ENCODE measurements at regions not wholly inside any gene's neighbourhood (a gene's known extent, or its start where the extent isn't known, plus 50 kb on each side); places are given as distances from the start of the nearest gene placed in this dataset.
"Not testable (repeated sequence)": the region's sequence is repeated elsewhere in the genome, so short reads cannot be mapped to it uniquely, and the experiment has no call there.

- DNase-seq = no peak
Observed at GRCh38 chr3:176412771-176413170, 784.5 kb downstream of the TBL1XR1 start.

DNA sequence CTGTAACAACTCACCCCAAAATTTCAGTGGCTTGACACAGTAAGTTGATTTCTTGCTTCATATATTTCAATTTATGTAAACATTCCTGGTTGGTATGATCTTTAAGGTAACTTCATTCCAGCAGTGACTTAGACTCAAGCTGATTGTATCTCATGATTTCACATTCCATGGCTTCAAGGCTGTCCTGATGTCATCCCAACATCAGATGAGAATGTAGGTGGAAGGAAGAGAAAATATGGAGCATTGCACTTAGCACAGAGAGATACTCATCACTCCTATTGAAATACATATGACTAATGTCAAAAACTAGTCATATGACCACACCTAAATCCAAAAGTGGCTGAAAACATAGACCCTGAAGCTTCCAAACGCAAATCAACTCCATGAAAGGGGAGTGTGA lies 793.8 kb downstream of the TBL1XR1 start:
- DNase-seq = no peak

- no peak for DNase-seq
Observed at GRCh38 chr3:176401211-176401610, 796.1 kb downstream of the TBL1XR1 start.

- DNase-seq = no peak
Observed at GRCh38 chr3:176399193-176399592, 798.1 kb downstream of the TBL1XR1 start.

DNA sequence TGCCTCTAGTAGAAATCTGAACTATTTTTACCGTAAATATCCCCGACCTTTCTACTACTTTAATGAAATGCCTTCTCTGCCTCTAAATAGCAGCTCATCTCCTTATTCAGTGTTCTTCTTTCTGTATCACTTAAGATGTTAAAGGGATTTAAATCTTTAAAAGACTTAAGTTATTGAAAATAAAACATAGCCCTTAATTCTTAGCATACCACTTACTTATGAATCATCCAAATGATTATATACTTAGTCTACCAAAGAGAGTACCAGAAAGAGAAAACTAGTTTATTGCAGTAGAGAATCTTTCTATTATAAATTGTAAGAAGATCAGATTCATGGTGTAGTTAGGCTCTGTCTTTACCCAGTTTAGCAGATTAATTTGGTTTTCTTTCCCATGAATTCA lies 802.0 kb downstream of the TBL1XR1 start:
- no peak for DNase-seq

- no peak for DNase-seq
Observed at GRCh38 chr3:176378789-176379188, 818.5 kb downstream of the TBL1XR1 start.

DNA sequence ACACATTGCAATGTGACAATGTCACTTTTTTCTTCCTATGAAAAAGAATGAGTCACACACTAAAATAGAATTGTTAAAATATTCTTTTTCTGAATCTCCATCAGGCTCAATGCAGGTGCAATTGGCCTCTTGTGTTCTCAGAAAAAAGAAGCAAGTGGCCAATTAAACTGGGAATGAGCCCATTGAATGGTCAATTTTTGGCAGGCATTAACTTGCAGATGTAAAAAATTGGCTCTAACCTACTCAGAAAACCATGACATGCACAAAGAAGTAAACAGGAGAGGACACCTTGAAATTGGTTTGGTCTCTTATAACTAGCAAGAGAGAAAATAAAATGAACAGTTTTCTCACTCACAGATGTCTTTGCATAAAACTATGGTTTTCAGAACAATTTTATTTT lies 820.8 kb downstream of the TBL1XR1 start:
- DNase-seq = no peak

GRCh38 chr3:176375519-176375918 lies 821.8 kb downstream of the TBL1XR1 start:
- DNase-seq = no peak

- DNase-seq = no peak
Observed at GRCh38 chr3:176362191-176362731, 835.0 kb downstream of the TBL1XR1 start.

DNA sequence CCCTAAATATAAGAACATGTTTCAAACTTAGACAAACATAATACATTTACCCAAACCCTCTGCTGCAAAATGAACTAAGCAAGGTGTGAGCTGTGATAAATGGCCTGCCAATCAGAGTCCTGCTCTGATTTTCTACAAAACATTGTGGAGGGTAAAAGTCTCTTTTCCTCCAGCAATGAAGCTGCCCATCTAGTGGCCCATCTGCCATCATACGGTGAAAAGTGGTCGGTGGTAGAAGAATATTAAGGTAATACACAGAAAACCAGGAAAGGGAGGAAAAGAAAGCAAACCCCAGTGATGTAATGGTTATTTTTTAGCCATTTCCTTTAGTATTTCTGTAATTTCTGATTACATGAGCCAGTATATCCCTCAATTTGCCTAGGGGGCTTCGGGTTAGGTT lies 838.1 kb downstream of the TBL1XR1 start:
- no peak for DNase-seq

DNA sequence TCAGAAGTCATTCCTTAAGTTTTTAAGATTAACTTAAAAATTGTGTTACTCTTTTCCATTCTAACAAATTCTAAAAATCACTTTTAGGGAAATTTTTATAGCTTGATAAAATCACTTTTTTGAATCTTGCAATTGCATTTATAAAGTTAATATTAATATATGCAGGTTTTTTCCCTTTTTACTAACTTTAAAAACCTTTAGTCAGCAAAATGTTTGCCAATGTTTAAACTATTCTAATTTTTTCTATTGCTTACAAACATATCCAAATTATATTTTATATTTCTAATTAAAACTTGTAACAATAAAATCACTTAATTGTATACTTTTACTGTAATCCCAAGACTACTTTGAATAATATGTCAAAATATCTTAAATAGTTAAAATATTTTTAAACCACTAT lies 839.4 kb downstream of the TBL1XR1 start:
- DNase-seq = no peak

- DNase-seq = peak; percentile 24
Observed at GRCh38 chr3:176354843-176355242, 842.4 kb downstream of the TBL1XR1 start.

- DNase-seq = peak; percentile 4
Observed at GRCh38 chr3:176352716-176353334, 844.5 kb downstream of the TBL1XR1 start.

DNA sequence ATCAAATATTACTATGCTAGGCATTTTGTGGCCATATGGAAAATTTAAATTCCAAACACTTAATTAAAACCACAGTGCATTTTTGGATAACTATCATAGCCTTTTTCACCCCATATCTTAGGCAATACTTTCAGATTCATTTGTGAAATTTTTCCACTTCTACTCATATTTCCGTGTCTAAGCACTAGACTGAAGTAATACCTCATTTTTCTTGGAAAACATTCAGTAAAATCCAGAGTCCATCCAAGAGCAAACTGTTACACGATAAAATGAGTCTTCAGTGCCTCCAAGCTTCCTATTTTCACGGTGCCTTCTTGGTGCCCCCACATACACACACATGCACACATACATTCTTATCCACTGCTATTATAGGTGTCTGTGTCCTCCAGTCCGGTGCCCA lies 845.9 kb downstream of the TBL1XR1 start:
- DNase-seq = no peak

- no peak for DNase-seq
Observed at GRCh38 chr3:176349706-176350105, 847.6 kb downstream of the TBL1XR1 start.

GRCh38 chr3:176347424-176348146 lies 849.7 kb downstream of the TBL1XR1 start:
- no peak for DNase-seq

DNA sequence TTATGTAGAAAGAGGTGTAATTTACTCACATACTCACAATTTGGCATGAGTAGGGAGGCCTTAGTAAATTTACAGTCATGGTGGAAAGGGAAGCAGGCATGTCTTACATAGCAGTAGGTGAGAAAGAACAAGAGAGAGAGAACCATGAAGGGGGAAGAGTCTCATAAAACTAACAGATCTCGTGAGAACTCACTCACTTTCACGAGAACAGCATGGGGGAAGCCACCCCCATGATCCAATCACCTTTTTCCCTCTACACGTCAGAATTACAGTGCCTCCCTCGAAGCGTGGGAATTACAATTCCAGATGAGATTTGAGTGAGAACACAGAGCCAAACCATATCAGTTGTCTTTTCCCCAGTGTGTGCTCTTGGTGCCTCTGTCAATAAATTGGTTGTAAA lies 855.3 kb downstream of the TBL1XR1 start:
- DNase-seq = no peak

- no peak for DNase-seq
Observed at GRCh38 chr3:176328666-176329065, 868.6 kb downstream of the TBL1XR1 start.

DNA sequence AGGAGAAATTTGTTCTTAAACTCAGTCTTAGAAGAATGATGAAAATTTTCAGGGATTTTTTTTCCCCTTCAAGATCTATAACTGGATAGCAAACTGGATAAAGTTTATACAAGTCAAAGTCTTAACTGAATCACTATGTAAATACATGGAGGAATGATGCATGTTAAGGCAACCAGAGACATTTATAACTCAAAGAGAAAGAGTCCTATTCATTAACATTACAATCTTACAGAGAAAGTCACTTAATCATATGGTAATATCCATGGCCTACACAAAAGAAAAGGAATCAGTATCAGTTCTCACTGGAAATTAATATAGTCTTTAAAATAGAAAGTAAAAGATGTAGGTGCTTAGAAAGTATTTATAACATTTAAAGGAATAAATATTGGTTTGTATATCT lies 869.1 kb downstream of the TBL1XR1 start:
- DNase-seq = no peak

GRCh38 chr3:176326894-176327490 lies 870.3 kb downstream of the TBL1XR1 start:
- not testable (repeated sequence) for DNase-seq

GRCh38 chr3:176321532-176321931 lies 875.8 kb downstream of the TBL1XR1 start:
- not testable (repeated sequence) for DNase-seq

- DNase-seq = no peak
Observed at GRCh38 chr3:176321099-176321498, 876.2 kb downstream of the TBL1XR1 start.

- no peak for DNase-seq
Observed at GRCh38 chr3:176313426-176313825, 883.9 kb downstream of the TBL1XR1 start.

DNA sequence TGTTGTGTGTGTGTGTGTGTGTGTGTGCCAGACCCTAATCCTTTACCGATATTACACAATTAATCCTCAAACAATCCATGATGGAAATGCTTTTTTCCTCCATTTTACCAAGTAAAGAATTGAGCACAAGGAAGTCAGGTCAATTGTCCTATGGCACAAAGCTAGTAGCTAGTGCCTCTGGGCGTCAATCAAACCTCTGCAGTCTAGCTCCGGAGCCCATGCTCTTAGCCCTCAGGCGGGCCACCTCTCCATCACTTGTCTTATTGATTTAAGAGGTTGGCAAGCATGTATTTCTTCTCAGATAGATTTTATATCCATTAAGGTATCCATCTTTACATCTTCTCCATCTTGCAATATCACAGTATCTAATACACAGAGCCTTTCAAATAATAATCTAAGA lies 886.6 kb downstream of the TBL1XR1 start:
- no peak for DNase-seq

All from eye (tissue), 1 donor.